ENCODE measurements at regions not wholly inside any gene's neighbourhood (a gene's known extent, or its start where the extent isn't known, plus 50 kb on each side); places are given as distances from the start of the nearest gene placed in this dataset.
"Not testable (repeated sequence)": the region's sequence is repeated elsewhere in the genome, so short reads cannot be mapped to it uniquely, and the experiment has no call there.

DNA sequence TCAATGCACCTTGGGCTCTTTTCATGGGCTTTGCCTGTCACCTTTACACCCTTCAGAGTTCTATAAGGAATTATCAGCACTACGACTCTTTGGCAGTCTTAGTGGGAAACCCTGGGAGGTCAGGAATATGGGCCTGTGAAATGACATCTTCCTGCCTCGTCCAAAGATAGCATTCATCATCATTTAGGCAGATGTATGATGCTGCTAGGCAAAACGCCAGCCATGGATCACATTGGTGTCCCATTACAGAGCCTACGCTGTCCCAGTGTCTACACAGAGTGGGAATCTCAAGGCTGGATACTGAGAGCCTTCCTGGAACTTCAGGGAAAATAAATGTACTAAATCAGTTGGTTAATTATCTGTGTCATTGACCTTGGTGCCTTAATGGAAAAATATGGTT lies 259.4 kb upstream of the CELF2 start:
- no peaks in the 10 kb centered on the region for H3K27me3 ChIP-seq (ENCODE audit: insufficient read depth, poor library complexity, severe bottlenecking)
- H3K27ac ChIP-seq (ENCODE audit: poor library complexity, severe bottlenecking): no peak overlapping the region
- H3K4me1 ChIP-seq (ENCODE audit: insufficient read depth, poor library complexity, severe bottlenecking): no peaks in the 10 kb centered on the region
- H3K4me3 ChIP-seq (ENCODE audit: severe bottlenecking): no peak overlapping the region
- ATAC-seq (ENCODE audit: low read depth) (no peak), DNase-seq (ENCODE audit: low spot score) (no peak)
- TF ChIP-seq, protein P1, sequence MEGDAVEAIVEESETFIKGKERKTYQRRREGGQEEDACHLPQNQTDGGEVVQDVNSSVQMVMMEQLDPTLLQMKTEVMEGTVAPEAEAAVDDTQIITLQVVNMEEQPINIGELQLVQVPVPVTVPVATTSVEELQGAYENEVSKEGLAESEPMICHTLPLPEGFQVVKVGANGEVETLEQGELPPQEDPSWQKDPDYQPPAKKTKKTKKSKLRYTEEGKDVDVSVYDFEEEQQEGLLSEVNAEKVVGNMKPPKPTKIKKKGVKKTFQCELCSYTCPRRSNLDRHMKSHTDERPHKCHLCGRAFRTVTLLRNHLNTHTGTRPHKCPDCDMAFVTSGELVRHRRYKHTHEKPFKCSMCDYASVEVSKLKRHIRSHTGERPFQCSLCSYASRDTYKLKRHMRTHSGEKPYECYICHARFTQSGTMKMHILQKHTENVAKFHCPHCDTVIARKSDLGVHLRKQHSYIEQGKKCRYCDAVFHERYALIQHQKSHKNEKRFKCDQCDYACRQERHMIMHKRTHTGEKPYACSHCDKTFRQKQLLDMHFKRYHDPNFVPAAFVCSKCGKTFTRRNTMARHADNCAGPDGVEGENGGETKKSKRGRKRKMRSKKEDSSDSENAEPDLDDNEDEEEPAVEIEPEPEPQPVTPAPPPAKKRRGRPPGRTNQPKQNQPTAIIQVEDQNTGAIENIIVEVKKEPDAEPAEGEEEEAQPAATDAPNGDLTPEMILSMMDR (IDR thresholded peaks at IDR 0.05; ENCODE audit: poor library complexity, severe bottlenecking): no peak
- H3K9me3 ChIP-seq (ENCODE audit: severe bottlenecking): no peaks in the 10 kb centered on the region
- no peaks in the 10 kb centered on the region for H3K36me3 ChIP-seq (ENCODE audit: low read depth)

DNA sequence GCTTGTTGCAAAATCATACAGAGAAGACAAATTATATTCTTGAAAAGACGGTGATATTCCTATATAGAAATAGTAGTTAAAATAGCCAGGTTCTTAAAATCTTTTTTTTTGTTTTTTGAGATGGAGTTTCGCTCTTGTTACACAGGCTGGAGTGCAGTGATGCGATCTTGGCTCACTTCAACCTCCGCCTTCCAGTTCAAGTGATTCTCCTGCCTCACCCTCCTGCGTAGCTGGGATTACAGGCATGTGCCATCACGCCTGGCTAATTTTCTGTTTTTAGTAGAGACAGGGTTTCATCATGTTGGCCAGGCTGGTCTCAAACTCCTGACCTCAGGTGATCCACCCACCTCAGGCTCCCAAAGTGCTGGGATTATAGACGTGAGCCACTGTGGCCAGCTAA lies 257.9 kb upstream of the CELF2 start:
- H3K9me3 ChIP-seq (ENCODE audit: severe bottlenecking); H3K27ac ChIP-seq (ENCODE audit: poor library complexity, severe bottlenecking); H3K4me1 ChIP-seq (ENCODE audit: insufficient read depth, poor library complexity, severe bottlenecking); H3K4me3 ChIP-seq (ENCODE audit: severe bottlenecking); ATAC-seq (ENCODE audit: low read depth); H3K27me3 ChIP-seq (ENCODE audit: insufficient read depth, poor library complexity, severe bottlenecking); H3K36me3 ChIP-seq (ENCODE audit: low read depth); DNase-seq (ENCODE audit: low spot score): not testable (repeated sequence)

DNA sequence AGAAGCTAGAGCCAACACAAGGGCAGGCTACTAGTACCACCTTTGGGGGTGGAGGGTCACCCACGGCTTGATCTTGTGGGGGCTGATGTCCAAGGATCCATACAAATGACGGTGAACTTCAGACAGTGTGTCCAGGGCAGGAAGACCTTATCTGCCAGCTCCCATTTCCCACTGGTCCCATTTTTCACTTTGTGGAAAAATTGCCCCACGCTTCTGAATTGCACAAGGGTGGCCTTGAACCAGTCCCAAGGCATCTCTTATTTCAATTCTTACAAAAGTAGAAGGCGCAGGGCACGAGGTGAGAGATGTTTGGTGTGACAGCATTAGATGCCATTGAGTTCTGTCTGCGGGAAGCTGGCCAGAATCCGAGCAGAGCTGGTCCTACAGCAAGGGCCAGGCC lies 252.7 kb upstream of the CELF2 start:
- no peaks in the 10 kb centered on the region for H3K27me3 ChIP-seq (ENCODE audit: insufficient read depth, poor library complexity, severe bottlenecking)
- DNase-seq (ENCODE audit: low spot score): no peak
- TF ChIP-seq, protein P1 (IDR thresholded peaks at IDR 0.05; ENCODE audit: poor library complexity, severe bottlenecking): no peak

DNA sequence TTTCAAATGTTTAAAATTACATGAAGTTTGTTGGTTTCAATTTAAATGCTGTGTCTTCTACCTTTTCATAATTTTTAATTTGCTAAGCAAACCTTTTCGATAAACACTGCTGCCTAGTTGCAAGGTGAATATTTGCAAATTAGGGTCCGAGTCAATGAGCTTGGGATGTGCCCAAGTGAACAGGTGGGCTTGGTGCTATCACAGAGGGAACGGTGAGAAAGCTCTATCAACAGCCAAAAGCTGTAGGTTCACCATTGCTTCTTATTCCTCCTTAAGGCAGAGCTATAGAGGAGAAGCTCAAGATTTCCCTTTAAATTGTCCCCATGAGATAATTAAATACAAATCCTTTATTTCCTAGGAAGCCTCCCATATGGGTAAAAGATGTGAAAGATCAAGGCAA lies 245.3 kb upstream of the CELF2 start:
- no peaks in the 10 kb centered on the region for H3K4me1 ChIP-seq (ENCODE audit: insufficient read depth, poor library complexity, severe bottlenecking)
- H3K27ac ChIP-seq (ENCODE audit: poor library complexity, severe bottlenecking): no peak overlapping the region
- H3K9me3 ChIP-seq (ENCODE audit: severe bottlenecking): no peaks in the 10 kb centered on the region
- no peaks in the 10 kb centered on the region for H3K36me3 ChIP-seq (ENCODE audit: low read depth)
- TF ChIP-seq, protein P1 (IDR thresholded peaks at IDR 0.05; ENCODE audit: poor library complexity, severe bottlenecking): no peak
- no peak overlapping the region for H3K4me3 ChIP-seq (ENCODE audit: severe bottlenecking)
- H3K27me3 ChIP-seq (ENCODE audit: insufficient read depth, poor library complexity, severe bottlenecking): no peaks in the 10 kb centered on the region
- ATAC-seq (ENCODE audit: low read depth) (no peak), DNase-seq (ENCODE audit: low spot score) (no peak)

More for the DNA sequence above, 252.7 kb upstream of the CELF2 start:
- no peaks in the 10 kb centered on the region for H3K4me1 ChIP-seq (ENCODE audit: insufficient read depth, poor library complexity, severe bottlenecking)
- H3K27ac ChIP-seq (ENCODE audit: poor library complexity, severe bottlenecking): no peak overlapping the region
- ATAC-seq (ENCODE audit: low read depth): no peak
- no peaks in the 10 kb centered on the region for H3K36me3 ChIP-seq (ENCODE audit: low read depth)
- no peak overlapping the region for H3K4me3 ChIP-seq (ENCODE audit: severe bottlenecking)
- no peaks in the 10 kb centered on the region for H3K9me3 ChIP-seq (ENCODE audit: severe bottlenecking)

DNA sequence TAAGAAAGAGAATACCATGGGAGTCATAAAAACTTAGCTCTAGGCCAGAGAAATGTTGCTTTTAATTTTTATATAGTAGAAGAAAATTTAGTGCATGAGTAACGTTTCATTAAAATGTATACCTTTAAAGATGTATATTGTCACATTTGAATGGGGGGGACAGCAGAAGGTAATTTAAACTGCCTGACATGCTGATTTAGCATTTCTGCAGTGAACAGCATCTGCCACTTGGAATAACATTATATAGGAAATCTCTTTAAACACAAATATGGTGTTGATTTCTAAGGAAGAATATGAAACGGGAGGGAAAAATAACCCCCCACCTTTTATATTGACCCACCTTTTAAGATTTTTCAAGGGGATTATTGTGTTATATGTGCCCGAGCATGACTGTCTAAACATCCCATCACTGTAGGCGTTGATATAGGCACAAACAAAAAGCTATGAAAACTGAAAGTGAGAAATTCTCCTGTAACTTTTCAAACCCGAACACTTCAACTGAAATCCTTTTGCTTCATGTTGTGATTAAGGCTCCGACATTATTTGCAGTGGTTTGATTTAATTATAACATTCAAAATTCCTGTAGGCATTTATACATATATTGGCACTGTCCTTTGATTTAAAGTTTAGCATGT lies 244.7 kb upstream of the CELF2 start:
- TF ChIP-seq, protein P1 (IDR thresholded peaks at IDR 0.05; ENCODE audit: poor library complexity, severe bottlenecking): no peak
- DNase-seq (ENCODE audit: low spot score) (no peak), ATAC-seq (ENCODE audit: low read depth) (no peak)
- Histone ChIP-seq H3K4me1 (ENCODE audit: insufficient read depth, poor library complexity, severe bottlenecking) (no peaks in the 10 kb centered on the region), H3K9me3 (ENCODE audit: severe bottlenecking) (no peaks in the 10 kb centered on the region), H3K4me3 (ENCODE audit: severe bottlenecking) (no peak overlapping the region), H3K27ac (ENCODE audit: poor library complexity, severe bottlenecking) (no peak overlapping the region), H3K27me3 (ENCODE audit: insufficient read depth, poor library complexity, severe bottlenecking) (no peaks in the 10 kb centered on the region), H3K36me3 (ENCODE audit: low read depth) (no peaks in the 10 kb centered on the region)

All from RWPE2 (cell line).